ENCODE measurements at regions not wholly inside any gene's neighbourhood (a gene's known extent, or its start where the extent isn't known, plus 50 kb on each side); places are given as distances from the start of the nearest gene placed in this dataset.
A peak's percentile ranks its signal among the peaks of the same experiment; 100 is the strongest.
"Not testable (repeated sequence)": the region's sequence is repeated elsewhere in the genome, so short reads cannot be mapped to it uniquely, and the experiment has no call there.

DNA sequence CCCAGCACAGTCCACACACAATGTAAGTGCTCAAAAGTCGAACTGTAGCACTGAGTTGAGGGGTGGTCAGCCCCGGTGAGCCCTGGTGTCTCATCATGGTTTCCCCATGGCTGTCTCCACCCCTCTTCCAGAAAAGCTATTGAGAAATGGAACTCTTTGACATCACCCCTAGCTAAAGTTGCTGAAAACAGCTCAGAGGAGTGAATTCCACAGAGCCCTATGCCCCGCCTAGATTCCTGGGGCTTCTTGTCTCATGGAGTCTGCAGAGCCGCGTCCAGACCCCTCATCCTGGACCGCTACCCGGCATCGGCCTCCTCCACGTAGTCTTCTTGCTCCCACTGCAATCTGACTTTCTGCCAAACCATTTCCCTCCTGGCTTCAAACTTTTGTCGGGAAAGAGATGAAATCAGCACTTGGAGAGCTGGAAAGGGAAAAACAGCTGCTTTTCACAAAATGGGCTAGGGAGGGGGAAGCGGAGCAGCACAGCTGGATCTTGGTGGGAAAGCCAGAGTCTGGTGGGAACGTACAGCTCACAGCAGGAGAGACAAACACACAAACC, 132.2 kb downstream of the SNX5 start:
- DNase-seq (ENCODE audit: low spot score): peak; percentile 45

GRCh38 chr20:17835934-17836300, 132.7 kb downstream of the SNX5 start:
- no peak for DNase-seq (ENCODE audit: low spot score)

DNA sequence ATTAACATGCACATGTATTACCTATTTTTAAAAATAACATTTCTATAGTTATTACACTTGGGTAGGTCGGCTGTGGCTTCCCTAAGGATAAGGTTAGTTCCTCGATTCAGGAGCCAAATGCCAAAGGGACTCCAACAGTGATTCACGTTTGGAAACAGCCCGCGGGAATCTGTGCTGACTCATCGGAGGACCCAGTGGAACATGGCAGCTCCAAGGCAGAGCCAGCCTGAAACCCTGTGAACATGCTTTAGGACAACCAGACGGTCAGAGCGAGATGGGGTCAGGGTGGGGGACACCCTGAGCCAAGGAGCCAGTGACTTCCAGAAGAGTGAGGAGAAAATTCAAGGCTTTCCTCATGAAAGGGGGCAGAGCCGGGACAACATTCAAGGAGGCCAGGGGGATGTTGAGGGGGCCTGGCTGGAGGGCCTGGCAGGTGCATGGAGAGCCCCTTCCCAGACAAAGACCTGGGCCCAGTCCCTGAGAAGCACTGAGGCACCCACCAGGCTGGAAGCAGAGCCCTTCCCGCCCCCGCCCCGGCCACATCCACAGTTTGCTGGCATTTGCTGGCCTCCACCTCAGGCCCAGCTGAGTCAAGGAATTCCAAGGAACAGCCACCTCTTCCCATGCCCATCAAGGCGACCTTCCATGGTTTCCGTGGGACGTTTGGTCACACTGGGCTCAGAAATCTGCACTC, 133.2 kb downstream of the SNX5 start:
- peak; percentile 75 for DNase-seq (ENCODE audit: low spot score)

GRCh38 chr20:17834804-17835203, 133.8 kb downstream of the SNX5 start:
- DNase-seq (ENCODE audit: low spot score): no peak

DNA sequence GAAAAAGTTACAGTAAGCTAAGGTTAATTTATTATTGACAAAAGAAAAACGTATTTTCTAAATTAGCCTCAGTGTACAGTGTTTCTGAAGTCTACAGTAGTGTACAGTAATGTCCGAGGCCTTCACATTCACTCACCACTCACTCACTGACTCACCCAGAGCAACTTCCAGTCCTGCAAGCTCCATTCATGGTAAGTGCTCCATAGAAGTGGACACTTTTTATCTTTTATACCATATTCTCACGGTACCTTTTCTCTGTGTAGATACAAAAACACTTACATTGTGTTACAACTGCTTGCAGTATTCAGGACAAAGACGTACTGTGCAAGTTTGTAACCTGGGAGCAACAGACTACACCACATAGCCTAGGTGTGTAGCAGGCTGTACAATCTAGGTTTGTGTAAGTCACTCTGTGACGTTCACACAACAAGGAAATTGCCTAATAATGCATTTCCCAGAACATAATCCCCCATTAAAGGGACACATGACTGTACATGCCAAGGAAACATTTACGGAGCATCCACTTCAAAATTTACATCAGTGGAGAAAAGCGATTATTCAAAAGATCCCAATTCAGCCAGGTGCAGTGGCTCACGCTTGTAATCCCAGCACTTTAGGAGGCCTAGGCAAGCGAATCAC, 133.4 kb downstream of the BANF2 start:
- no peak for DNase-seq (ENCODE audit: low spot score)

DNA sequence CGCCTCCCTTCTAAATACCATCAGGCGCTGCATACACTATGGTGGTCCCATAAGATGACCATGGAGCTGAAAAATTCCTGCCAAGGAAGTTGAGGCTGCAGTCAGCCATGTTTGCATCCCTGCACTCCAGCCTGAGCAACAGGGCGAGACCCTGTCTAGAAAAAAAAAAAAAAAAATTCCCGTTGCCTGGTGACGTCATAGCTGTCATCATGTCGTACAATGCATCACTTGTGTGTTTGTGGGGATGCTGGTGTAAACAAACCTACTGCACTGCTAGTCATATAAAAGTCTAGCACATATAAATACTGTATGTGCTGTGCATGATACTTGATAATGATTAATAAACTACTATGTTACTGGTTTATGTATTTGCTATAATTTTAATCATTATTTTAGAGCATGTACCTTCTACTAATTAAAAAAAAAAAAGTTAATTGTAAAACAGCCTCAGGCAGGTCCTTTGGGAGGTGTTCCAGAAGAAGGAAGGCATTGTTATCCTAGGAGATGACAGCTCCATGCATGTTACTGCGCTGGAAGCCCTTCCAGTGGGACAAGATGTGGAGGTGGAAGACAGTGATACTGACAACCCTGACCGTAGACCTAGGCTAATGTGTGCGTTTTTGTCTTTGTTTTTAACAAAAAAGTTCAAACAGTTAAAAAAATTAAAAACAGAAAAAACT, 132.6 kb downstream of the BANF2 start:
- DNase-seq (ENCODE audit: low spot score): no peak

- no peak for DNase-seq (ENCODE audit: low spot score)
Observed at GRCh38 chr20:17828598-17829144, 128.9 kb downstream of the BANF2 start.

GRCh38 chr20:17827759-17828559, 128.2 kb downstream of the BANF2 start:
- no peak for DNase-seq (ENCODE audit: low spot score)

GRCh38 chr20:17827079-17827478, 127.3 kb downstream of the BANF2 start:
- DNase-seq (ENCODE audit: low spot score): no peak

DNA sequence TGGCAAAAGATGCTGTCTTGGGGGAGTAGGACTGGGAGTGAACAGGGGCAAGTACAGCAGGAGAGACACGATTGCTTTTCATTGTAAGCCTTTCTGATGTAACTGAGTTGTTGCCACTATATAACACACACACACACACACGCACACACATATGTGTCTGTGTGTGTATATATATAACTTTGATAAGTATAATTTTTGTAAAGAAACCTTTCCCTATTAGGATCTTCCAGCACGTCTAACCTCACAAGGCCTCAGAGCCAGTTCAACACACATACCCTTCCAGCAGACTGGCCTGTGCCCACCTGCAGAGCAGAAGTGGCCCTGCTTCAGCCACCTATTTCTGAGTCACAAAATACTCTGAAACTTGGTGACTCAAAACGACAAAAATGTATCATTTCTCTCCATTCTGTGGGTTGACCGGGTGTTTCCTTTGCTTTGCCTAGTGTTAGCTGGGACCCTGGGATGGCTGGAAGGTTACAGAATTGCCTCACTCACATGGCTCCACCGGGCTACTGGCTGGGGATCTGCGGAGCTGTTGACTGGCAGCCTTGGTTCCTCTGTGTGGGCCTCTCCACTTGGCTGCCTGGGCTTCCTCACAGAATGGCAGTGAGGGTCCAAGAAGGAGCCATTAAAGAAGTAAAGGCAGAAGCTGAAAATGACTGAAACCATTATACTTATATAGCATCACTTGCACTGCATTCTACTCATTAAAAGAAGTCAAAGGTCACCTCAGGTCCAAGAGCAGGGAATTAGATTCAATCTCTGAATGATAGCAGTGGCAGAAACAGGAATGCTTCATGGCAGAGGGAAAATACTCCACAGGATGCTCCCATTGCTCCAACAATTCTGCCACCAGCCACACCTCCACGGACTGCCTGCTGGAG, 126.4 kb downstream of the BANF2 start:
- no peak for DNase-seq (ENCODE audit: low spot score)

DNA sequence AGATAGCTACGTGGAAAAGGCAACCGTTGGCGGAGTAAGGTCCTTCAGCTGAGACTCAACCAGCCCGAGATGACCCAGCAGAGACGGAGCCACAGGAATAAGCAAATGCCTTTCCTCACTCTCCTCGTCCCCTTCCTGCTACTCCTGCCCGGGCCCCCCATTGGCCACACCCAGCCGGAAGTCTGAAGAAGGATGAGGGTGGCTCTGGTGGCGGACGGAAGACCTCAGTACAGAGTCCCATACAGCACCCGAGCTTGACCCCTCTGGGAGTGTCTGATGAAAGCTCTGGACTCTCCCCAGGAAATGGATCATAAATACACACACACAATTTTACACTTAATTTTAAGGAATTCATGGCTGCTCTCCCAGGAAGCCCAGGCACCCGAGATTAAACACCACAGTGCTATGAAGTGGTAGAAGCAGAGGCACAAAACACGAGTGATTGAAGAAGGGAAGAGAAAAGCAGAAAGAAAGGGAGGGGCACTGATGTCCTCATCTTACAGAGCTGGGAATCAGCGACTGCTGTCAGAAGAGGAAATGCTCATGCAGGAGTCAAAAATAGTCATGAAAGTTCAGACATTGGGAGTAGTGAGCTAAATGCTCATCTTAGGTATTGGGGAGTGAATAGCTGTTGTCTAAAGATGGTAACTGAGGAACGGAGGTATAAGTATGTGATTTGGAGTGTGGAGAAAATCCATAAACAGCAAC, 125.6 kb downstream of the BANF2 start:
- DNase-seq (ENCODE audit: low spot score): no peak

GRCh38 chr20:17824676-17825251, 125.0 kb downstream of the BANF2 start:
- no peak for DNase-seq (ENCODE audit: low spot score)

GRCh38 chr20:17823409-17824144, 123.8 kb downstream of the BANF2 start:
- no peak for DNase-seq (ENCODE audit: low spot score)

GRCh38 chr20:17822540-17823408, 123.0 kb downstream of the BANF2 start:
- no peak for DNase-seq (ENCODE audit: low spot score)

GRCh38 chr20:17822039-17822438, 122.3 kb downstream of the BANF2 start:
- peak; percentile 74 for DNase-seq (ENCODE audit: low spot score)

DNA sequence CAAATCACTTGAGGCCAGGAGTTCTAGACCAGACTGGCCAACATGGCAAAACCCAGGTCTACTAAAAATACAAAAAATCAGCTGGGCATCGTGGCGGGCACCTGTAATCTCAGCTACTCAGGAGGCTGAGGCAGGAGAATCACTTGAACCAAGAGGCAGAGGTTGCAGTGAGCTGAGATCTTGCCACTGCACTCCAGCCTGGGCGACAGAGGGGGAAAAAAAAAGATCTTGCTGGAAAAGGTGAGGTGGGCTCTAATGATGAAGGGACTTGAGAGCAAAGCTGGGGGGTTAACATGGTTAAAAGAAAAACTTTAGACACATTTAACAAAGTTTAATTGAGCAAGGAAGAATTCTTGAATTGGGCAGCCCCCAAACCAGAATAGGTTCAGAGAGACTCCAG, 121.8 kb downstream of the BANF2 start:
- not testable (repeated sequence) for DNase-seq (ENCODE audit: low spot score)

DNA sequence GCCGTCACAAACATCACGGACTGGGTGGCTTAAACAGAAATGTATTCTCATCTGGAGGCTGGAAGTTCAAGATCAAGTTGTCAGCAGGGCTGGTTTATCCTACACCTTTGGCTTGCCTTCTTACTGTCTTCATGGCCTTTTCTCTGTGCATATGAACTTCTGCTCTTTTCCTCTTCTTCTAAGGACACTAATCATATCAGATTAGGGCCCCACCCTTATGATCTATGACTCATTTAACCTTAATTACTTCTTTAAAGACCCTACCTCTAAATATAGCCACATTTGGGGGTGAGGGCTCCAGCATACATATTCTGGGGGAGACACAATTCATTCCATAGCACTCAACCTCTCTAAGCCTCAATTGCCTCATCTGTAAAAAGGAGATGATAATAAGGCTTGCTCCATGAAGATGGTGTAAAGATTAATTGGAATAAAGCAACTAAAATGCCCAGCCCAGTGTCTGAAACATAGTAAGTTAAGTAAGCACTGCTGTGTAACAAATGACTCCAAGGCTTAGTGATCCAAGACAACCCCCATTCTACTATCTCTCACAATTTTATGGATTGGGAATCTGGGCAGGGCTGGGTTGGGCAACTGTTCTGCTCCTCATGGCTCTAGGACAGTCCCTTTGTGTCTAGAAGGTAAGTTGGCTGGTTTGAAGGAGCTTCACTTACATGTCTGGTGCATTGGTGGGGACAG, 119.8 kb downstream of the BANF2 start:
- DNase-seq (ENCODE audit: low spot score): no peak
